GM18511 (cell line): ENCODE measurements at regions not wholly inside any gene's neighbourhood (a gene's known extent, or its start where the extent isn't known, plus 50 kb on each side); places are given as distances from the start of the nearest gene placed in this dataset.
"Not testable (repeated sequence)": the region's sequence is repeated elsewhere in the genome, so short reads cannot be mapped to it uniquely, and the experiment has no call there.

ENCODE experiments used
- ATAC-seq: cut with Tn5 transposase; IDR thresholded peaks from one replicate; pipeline ENCODE4 v1.9.1; 2021; ENCODE audit warnings: mild to moderate bottlenecking, moderate library complexity; ENCODE audit not compliant: unreplicated experiment

GRCh38 chr2:234805836-234806235, 146.0 kb upstream of the SH3BP4 start:
- ATAC-seq, result no peak

- ATAC-seq, result no peak
Measured at GRCh38 chr2:234804704-234805103, 147.1 kb upstream of the SH3BP4 start.

- no peak for ATAC-seq
Measured at GRCh38 chr2:234802845-234803171, 149.0 kb upstream of the SH3BP4 start.

- no peak for ATAC-seq
Measured at GRCh38 chr2:234802071-234802844, 149.6 kb upstream of the SH3BP4 start.

GRCh38 chr2:234797566-234798250, 154.1 kb upstream of the SH3BP4 start:
- ATAC-seq, result no peak

- no peak for ATAC-seq
Measured at GRCh38 chr2:234796045-234796591, 155.7 kb upstream of the SH3BP4 start.

- no peak for ATAC-seq
Measured at GRCh38 chr2:234795272-234795920, 156.4 kb upstream of the SH3BP4 start.

- no peak for ATAC-seq
Measured at GRCh38 chr2:234794866-234795265, 157.0 kb upstream of the SH3BP4 start.

GRCh38 chr2:234793212-234793785, 158.5 kb upstream of the SH3BP4 start:
- no peak for ATAC-seq

GRCh38 chr2:234792621-234793022, 159.2 kb upstream of the SH3BP4 start:
- ATAC-seq, result no peak

- ATAC-seq, result not testable (repeated sequence)
Measured at GRCh38 chr2:234792096-234792495, 159.7 kb upstream of the SH3BP4 start.

GRCh38 chr2:234790380-234790779, 161.4 kb upstream of the SH3BP4 start:
- ATAC-seq, result no peak

GRCh38 chr2:234789556-234790325, 162.1 kb upstream of the SH3BP4 start:
- no peak for ATAC-seq

- no peak for ATAC-seq
Measured at GRCh38 chr2:234788841-234789240, 163.0 kb upstream of the SH3BP4 start.

GRCh38 chr2:234788381-234788780, 163.4 kb upstream of the SH3BP4 start:
- ATAC-seq, result no peak

GRCh38 chr2:234787114-234787513, 164.7 kb upstream of the SH3BP4 start:
- ATAC-seq, result no peak

GRCh38 chr2:234773764-234774409, 177.9 kb upstream of the SH3BP4 start:
- no peak for ATAC-seq

- no peak for ATAC-seq
Measured at GRCh38 chr2:234773129-234773528, 178.7 kb upstream of the SH3BP4 start.

GRCh38 chr2:234772733-234773060, 179.1 kb upstream of the SH3BP4 start:
- ATAC-seq, result no peak

- ATAC-seq, result no peak
Measured at GRCh38 chr2:234771980-234772732, 179.7 kb upstream of the SH3BP4 start.
